Hepatocyte (in vitro differentiated cells): ENCODE measurements at regions not wholly inside any gene's neighbourhood (a gene's known extent, or its start where the extent isn't known, plus 50 kb on each side); places are given as distances from the start of the nearest gene placed in this dataset.
A peak's percentile ranks its signal among the peaks of the same experiment; 100 is the strongest.

Experiments used
- DNase-seq: peaks from one replicate; pipeline ENCODE4 v3.0.0-alpha.2; 2016; ENCODE audit warnings: low spot score
- H2AFZ ChIP-seq: fragments of 200-600 bp; sonication (generic); 2 replicates; pipeline ENCODE4 v1.6.0; 2016; ENCODE audit warnings: antibody characterized with exemption, mild to moderate bottlenecking
- H3K27ac ChIP-seq: fragments of 200-600 bp; sonication (generic); 2 replicates; pipeline ENCODE4 v1.5.1; 2016; ENCODE audit warnings: mild to moderate bottlenecking
- H3K27me3 ChIP-seq: fragments of 200-600 bp; sonication (generic); 2 replicates; pipeline ENCODE4 v1.6.1; 2016
- H3K36me3 ChIP-seq: fragments of 200-600 bp; sonication (generic); replicated peaks from 2 replicates; pipeline ENCODE4 v1.5.1; 2016; ENCODE audit warnings: low read depth; ENCODE audit not compliant: insufficient read depth
- H3K4me1 ChIP-seq: fragments of 200-600 bp; sonication (generic); 2 replicates; pipeline ENCODE4 v1.5.1; 2016; ENCODE audit warnings: mild to moderate bottlenecking, moderate library complexity; ENCODE audit not compliant: insufficient read depth
- H3K4me2 ChIP-seq: fragments of 200-600 bp; sonication (generic); 2 replicates; pipeline ENCODE4 v1.6.0; 2016
- H3K4me3 ChIP-seq: fragments of 200-600 bp; sonication (generic); 2 replicates; pipeline ENCODE4 v1.5.1; 2016; ENCODE audit warnings: mild to moderate bottlenecking
- H3K79me2 ChIP-seq: fragments of 200-600 bp; sonication (generic); 2 replicates; pipeline ENCODE4 v1.6.0; 2017; ENCODE audit warnings: mild to moderate bottlenecking
- H3K9me2 ChIP-seq: fragments of 200-600 bp; sonication (generic); replicated peaks from 2 replicates; pipeline ENCODE4 v1.6.0; 2017; ENCODE audit warnings: mild to moderate bottlenecking; ENCODE audit not compliant: insufficient read depth
- H3K9me3 ChIP-seq: fragments of 200-600 bp; sonication (generic); 2 replicates; pipeline ENCODE4 v1.5.1; 2016; ENCODE audit warnings: low read depth, mild to moderate bottlenecking
- H4K20me1 ChIP-seq: fragments of 200-600 bp; sonication (generic); 2 replicates; pipeline ENCODE4 v1.6.0; 2016; ENCODE audit warnings: mild to moderate bottlenecking; ENCODE audit not compliant: insufficient read depth, poor library complexity, severe bottlenecking
- CTCF ChIP-seq: fragments of 200-600 bp; sonication (generic); IDR thresholded peaks from 2 replicates; pipeline ENCODE4 v1.5.1; 2016; ENCODE audit warnings: antibody characterized with exemption, mild to moderate bottlenecking; ENCODE audit not compliant: poor library complexity
- EZH2 ChIP-seq: fragments of 200-600 bp; sonication (generic); IDR thresholded peaks from 2 replicates; pipeline ENCODE4 v1.6.1; 2016; ENCODE audit warnings: antibody characterized with exemption, mild to moderate bottlenecking, borderline replicate concordance
- EZH2phosphoT487 ChIP-seq: fragments of 200-600 bp; sonication (generic); IDR thresholded peaks from one replicate; pipeline ENCODE4 v1.6.1; 2018; ENCODE audit warnings: antibody characterized with exemption, mild to moderate bottlenecking, low read depth, moderate library complexity; ENCODE audit not compliant: unreplicated experiment, severe bottlenecking
- WGBS: methylation state at CpG from one replicate; pipeline ENCODE4 v1.1.6; 2016; ENCODE audit warnings: low lambda C conversion rate; ENCODE audit errors: missing lambda C conversion rate; 5-methylcytosine and 5-hydroxymethylcytosine counted together

- Histone ChIP-seq H3K79me2 (no peaks in the 10 kb centered on the region), H3K4me3 (no peak overlapping the region), H3K36me3 (no peaks in the 10 kb centered on the region), H3K9me3 (no peaks in the 10 kb centered on the region), H3K4me1 (no peaks in the 10 kb centered on the region), H3K27ac (no peak overlapping the region), H4K20me1 (no peaks in the 10 kb centered on the region), H2AFZ (no peak overlapping the region), H3K9me2 (no peaks in the 10 kb centered on the region), H3K4me2 (no peak overlapping the region), H3K27me3 (no peaks in the 10 kb centered on the region)
- 84% methylated on average over 1 of the region's 1 CpG for WGBS
- no peak for DNase-seq
- TF ChIP-seq CTCF (no peak), EZH2phosphoT487 (no peak), EZH2 (no peak)
Measured at GRCh38 chr17:69978056-69978646, 96.9 kb upstream of the KCNJ16 start.

- Histone ChIP-seq H3K36me3 (no peaks in the 10 kb centered on the region), H3K4me1 (no peaks in the 10 kb centered on the region), H3K4me3 (no peak overlapping the region), H2AFZ (no peak overlapping the region), H3K79me2 (no peaks in the 10 kb centered on the region), H3K9me2 (no peaks in the 10 kb centered on the region), H3K9me3 (no peaks in the 10 kb centered on the region), H3K27ac (no peak overlapping the region), H3K4me2 (no peak overlapping the region), H4K20me1 (no peaks in the 10 kb centered on the region), H3K27me3 (no peaks in the 10 kb centered on the region)
- 77% methylated on average over 5 of the region's 5 CpGs for WGBS
- no peak for DNase-seq
- TF ChIP-seq CTCF (no peak), EZH2 (no peak), EZH2phosphoT487 (no peak)
Measured at GRCh38 chr17:69981441-69981840, 93.6 kb upstream of the KCNJ16 start.

GRCh38 chr17:69995476-69995875 is 79.5 kb upstream of the KCNJ16 start:
- no peak for TF ChIP-seq EZH2phosphoT487
- TF ChIP-seq CTCF, result no peak
- no peak for TF ChIP-seq EZH2
- H3K9me3 ChIP-seq, result no peaks in the 10 kb centered on the region
- H3K27me3 ChIP-seq, result no peaks in the 10 kb centered on the region
- H3K4me3 ChIP-seq, result no peak overlapping the region
- H3K79me2 ChIP-seq, result no peaks in the 10 kb centered on the region
- WGBS, result 90% methylated on average over 2 of the region's 2 CpGs
- H3K36me3 ChIP-seq, result no peaks in the 10 kb centered on the region
- no peak for DNase-seq
- no peaks in the 10 kb centered on the region for H3K9me2 ChIP-seq
- H2AFZ ChIP-seq, result no peak overlapping the region
- no peaks in the 10 kb centered on the region for H4K20me1 ChIP-seq
- no peak overlapping the region for H3K27ac ChIP-seq
- H3K4me1 ChIP-seq, result no peaks in the 10 kb centered on the region
- H3K4me2 ChIP-seq, result no peak overlapping the region

GRCh38 chr17:69997332-69997731 is 77.7 kb upstream of the KCNJ16 start:
- Histone ChIP-seq H3K4me3 (no peak overlapping the region), H3K79me2 (no peaks in the 10 kb centered on the region), H3K9me3 (no peaks in the 10 kb centered on the region), H3K4me1 (no peaks in the 10 kb centered on the region), H3K36me3 (no peaks in the 10 kb centered on the region), H3K4me2 (no peak overlapping the region), H3K9me2 (no peaks in the 10 kb centered on the region), H3K27me3 (no peaks in the 10 kb centered on the region), H4K20me1 (no peaks in the 10 kb centered on the region), H3K27ac (peak overlapping the region; percentile 16), H2AFZ (no peak overlapping the region)
- DNase-seq, result peak; percentile 39
- TF ChIP-seq EZH2 (no peak), CTCF (no peak), EZH2phosphoT487 (no peak)
